Stimulated activated naive CD8-positive, alpha-beta T cell treated with anti-CD3 and anti-CD28 coated beads, Interleukin-15, amount 100 ng/mL, for 72 hours (primary cell): ENCODE measurements at regions not wholly inside any gene's neighbourhood (a gene's known extent, or its start where the extent isn't known, plus 50 kb on each side); places are given as distances from the start of the nearest gene placed in this dataset.
A peak's percentile ranks its signal among the peaks of the same experiment; 100 is the strongest.
"Not testable (repeated sequence)": the region's sequence is repeated elsewhere in the genome, so short reads cannot be mapped to it uniquely, and the experiment has no call there.

ENCODE experiments used
- ATAC-seq: fragments of 150-1000 bp; cut with Tn5 transposase; 2 replicates; pipeline ENCODE4 v1.10.0; 2021; ENCODE audit warnings: mild to moderate bottlenecking, moderate library complexity
- DNase-seq, 2 donors: peaks; one replicate each; pipeline ENCODE4 v3.0.0; 2021 to 2022
- H3K27ac Mint-ChIP-seq, 2 donors: one replicate each; pipeline ENCODE4 v1.8.0; 2022; ENCODE audit warnings: mild to moderate bottlenecking in 2 of 2, mixed read lengths in 2 of 2, moderate library complexity in 2 of 2
- H3K27me3 Mint-ChIP-seq: one replicate; pipeline ENCODE4 v1.8.0; 2022; ENCODE audit warnings: mixed read lengths
- H3K4me1 Mint-ChIP-seq: one replicate; pipeline ENCODE4 v1.8.0; 2022; ENCODE audit warnings: mild to moderate bottlenecking, mixed read lengths
- H3K4me3 Mint-ChIP-seq, 2 donors: one replicate each; pipeline ENCODE4 v1.8.0; 2022; ENCODE audit warnings: mild to moderate bottlenecking in 2 of 2, mixed read lengths in 2 of 2, moderate library complexity in 1 of 2
- H3K9me3 Mint-ChIP-seq, 2 donors: one replicate each; pipeline ENCODE4 v1.8.0; 2022; ENCODE audit warnings: mixed read lengths in 2 of 2

GRCh38 chr7:79610748-79611304 lies 157.4 kb upstream of the MAGI2 start:
- Mint-ChIP-seq H3K27me3 (no peaks in the 10 kb centered on the region), H3K4me3 (no peak overlapping the region), H3K9me3 (no peaks in the 10 kb centered on the region)

GRCh38 chr7:79610313-79610712 lies 156.8 kb upstream of the MAGI2 start:
- Mint-ChIP-seq H3K27ac (no peak overlapping the region), H3K27me3 (no peaks in the 10 kb centered on the region), H3K9me3 (no peaks in the 10 kb centered on the region), H3K4me1 (no peaks in the 10 kb centered on the region), H3K4me3 (no peak overlapping the region)
- ATAC-seq (no peak), DNase-seq (no peak)

More at GRCh38 chr7:79610748-79611304, 157.4 kb upstream of the MAGI2 start:
- H3K4me1 Mint-ChIP-seq = no peaks in the 10 kb centered on the region
- no peak for DNase-seq
- no peak for ATAC-seq
- no peak overlapping the region for H3K27ac Mint-ChIP-seq

GRCh38 chr7:79608005-79608404 lies 154.5 kb upstream of the MAGI2 start:
- no peaks in the 10 kb centered on the region for H3K27me3 Mint-ChIP-seq
- no peak overlapping the region for H3K27ac Mint-ChIP-seq
- ATAC-seq (no peak), DNase-seq (no peak)
- H3K4me1 Mint-ChIP-seq = no peaks in the 10 kb centered on the region
- H3K9me3 Mint-ChIP-seq = no peaks in the 10 kb centered on the region
- H3K4me3 Mint-ChIP-seq = no peak overlapping the region

GRCh38 chr7:79604841-79605240 lies 151.4 kb upstream of the MAGI2 start:
- ATAC-seq = no peak
- Mint-ChIP-seq H3K4me1 (no peaks in the 10 kb centered on the region), H3K4me3 (no peak overlapping the region), H3K9me3 (no peaks in the 10 kb centered on the region), H3K27me3 (no peaks in the 10 kb centered on the region), H3K27ac (no peak overlapping the region)
- no peak for DNase-seq

- H3K4me3 Mint-ChIP-seq = no peak overlapping the region
- no peaks in the 10 kb centered on the region for H3K27me3 Mint-ChIP-seq
- H3K27ac Mint-ChIP-seq = no peak overlapping the region
- no peaks in the 10 kb centered on the region for H3K4me1 Mint-ChIP-seq
- no peaks in the 10 kb centered on the region for H3K9me3 Mint-ChIP-seq
- no peak for ATAC-seq
- no peak for DNase-seq
These were observed 144.9 kb upstream of the MAGI2 start for GRCh38 chr7:79598351-79598750.

- H3K4me1 Mint-ChIP-seq, ATAC-seq, H3K27me3 Mint-ChIP-seq, H3K4me3 Mint-ChIP-seq, DNase-seq, H3K9me3 Mint-ChIP-seq, H3K27ac Mint-ChIP-seq: not testable (repeated sequence)
These were observed 141.2 kb upstream of the MAGI2 start for GRCh38 chr7:79594671-79595070.

GRCh38 chr7:79593866-79594301 lies 140.4 kb upstream of the MAGI2 start:
- H3K27me3 Mint-ChIP-seq = no peaks in the 10 kb centered on the region
- no peak overlapping the region for H3K4me3 Mint-ChIP-seq
- ATAC-seq = no peak
- H3K4me1 Mint-ChIP-seq = no peaks in the 10 kb centered on the region
- DNase-seq = no peak
- H3K27ac Mint-ChIP-seq = peak overlapping the region in 1 of 2 donors; percentile 2
- H3K9me3 Mint-ChIP-seq = no peaks in the 10 kb centered on the region

- DNase-seq (no peak), ATAC-seq (no peak)
- H3K27me3 Mint-ChIP-seq = no peaks in the 10 kb centered on the region
- no peaks in the 10 kb centered on the region for H3K4me1 Mint-ChIP-seq
- no peak overlapping the region for H3K27ac Mint-ChIP-seq
- H3K9me3 Mint-ChIP-seq = no peaks in the 10 kb centered on the region
- H3K4me3 Mint-ChIP-seq = no peak overlapping the region
These were observed 137.6 kb upstream of the MAGI2 start for GRCh38 chr7:79590916-79591623.

GRCh38 chr7:79590391-79590790 lies 136.9 kb upstream of the MAGI2 start:
- Mint-ChIP-seq H3K27me3 (no peaks in the 10 kb centered on the region), H3K4me1 (no peaks in the 10 kb centered on the region), H3K27ac (no peak overlapping the region), H3K4me3 (no peak overlapping the region), H3K9me3 (no peaks in the 10 kb centered on the region)
- DNase-seq (no peak), ATAC-seq (no peak)

- H3K4me3 Mint-ChIP-seq = no peak overlapping the region
- no peak overlapping the region for H3K27ac Mint-ChIP-seq
- no peaks in the 10 kb centered on the region for H3K4me1 Mint-ChIP-seq
- no peaks in the 10 kb centered on the region for H3K27me3 Mint-ChIP-seq
- H3K9me3 Mint-ChIP-seq = no peaks in the 10 kb centered on the region
- no peak for DNase-seq
- ATAC-seq = no peak
These were observed 117.4 kb upstream of the MAGI2 start for GRCh38 chr7:79570903-79571302.

- no peaks in the 10 kb centered on the region for H3K9me3 Mint-ChIP-seq
- H3K4me3 Mint-ChIP-seq = no peak overlapping the region
- no peaks in the 10 kb centered on the region for H3K27me3 Mint-ChIP-seq
- H3K4me1 Mint-ChIP-seq = no peaks in the 10 kb centered on the region
- no peak overlapping the region for H3K27ac Mint-ChIP-seq
- DNase-seq (no peak), ATAC-seq (no peak)
These were observed 110.5 kb upstream of the MAGI2 start for GRCh38 chr7:79563821-79564522.

- DNase-seq (no peak), ATAC-seq (no peak)
- H3K4me3 Mint-ChIP-seq = no peak overlapping the region
- H3K4me1 Mint-ChIP-seq = no peaks in the 10 kb centered on the region
- no peaks in the 10 kb centered on the region for H3K27me3 Mint-ChIP-seq
- no peak overlapping the region for H3K27ac Mint-ChIP-seq
- H3K9me3 Mint-ChIP-seq = peaks cover 5 to 7% of the 10 kb centered on the region in 2 donors
These were observed 102.1 kb upstream of the MAGI2 start for GRCh38 chr7:79555571-79555970.

GRCh38 chr7:79553811-79554555 lies 100.5 kb upstream of the MAGI2 start:
- H3K27me3 Mint-ChIP-seq = no peaks in the 10 kb centered on the region
- H3K4me3 Mint-ChIP-seq = no peak overlapping the region

GRCh38 chr7:79552463-79552862 lies 99.0 kb upstream of the MAGI2 start:
- Mint-ChIP-seq H3K4me3 (no peak overlapping the region), H3K4me1 (no peaks in the 10 kb centered on the region), H3K9me3 (peaks cover 5 to 7% of the 10 kb centered on the region in 2 donors), H3K27ac (no peak overlapping the region), H3K27me3 (no peaks in the 10 kb centered on the region)
- ATAC-seq (no peak), DNase-seq (no peak)

More at GRCh38 chr7:79553811-79554555, 100.5 kb upstream of the MAGI2 start:
- DNase-seq (no peak), ATAC-seq (peak; percentile 53)
- peaks cover 5 to 7% of the 10 kb centered on the region in 2 donors for H3K9me3 Mint-ChIP-seq
- no peak overlapping the region for H3K27ac Mint-ChIP-seq
- H3K4me1 Mint-ChIP-seq = no peaks in the 10 kb centered on the region

GRCh38 chr7:79548727-79549126 lies 95.3 kb upstream of the MAGI2 start:
- Mint-ChIP-seq H3K27me3 (no peaks in the 10 kb centered on the region), H3K27ac (no peak overlapping the region), H3K4me3 (no peak overlapping the region), H3K4me1 (no peaks in the 10 kb centered on the region), H3K9me3 (no peaks in the 10 kb centered on the region)
- DNase-seq (no peak), ATAC-seq (no peak)

- ATAC-seq = no peak
- Mint-ChIP-seq H3K27ac (no peak overlapping the region), H3K4me3 (no peak overlapping the region), H3K27me3 (no peaks in the 10 kb centered on the region), H3K4me1 (no peaks in the 10 kb centered on the region), H3K9me3 (no peaks in the 10 kb centered on the region)
- no peak for DNase-seq
These were observed 93.7 kb upstream of the MAGI2 start for GRCh38 chr7:79547132-79547531.
